ENCODE measurements at regions not wholly inside any gene's neighbourhood (a gene's known extent, or its start where the extent isn't known, plus 50 kb on each side); places are given as distances from the start of the nearest gene placed in this dataset.
"Not testable (repeated sequence)": the region's sequence is repeated elsewhere in the genome, so short reads cannot be mapped to it uniquely, and the experiment has no call there.

DNA sequence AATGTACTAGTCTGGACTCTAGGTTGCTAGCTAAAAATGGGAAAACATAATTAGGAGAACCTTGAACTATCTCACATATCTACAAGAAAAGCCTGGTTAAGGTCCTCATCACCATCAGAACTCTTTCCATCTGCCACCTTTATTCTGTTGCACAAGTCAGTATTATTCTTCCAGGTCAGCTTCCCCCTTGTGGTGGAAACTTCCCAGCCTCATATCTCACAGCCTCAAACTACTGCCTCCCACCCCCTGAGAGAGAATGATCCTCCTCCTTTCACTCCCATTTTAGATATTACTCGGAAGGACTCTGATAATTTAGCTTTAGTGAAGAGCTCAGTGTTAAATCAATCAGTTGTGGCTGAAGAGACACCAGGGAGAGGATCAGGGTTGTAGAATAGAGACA, 197.3 kb downstream of the ZNF92 start:
- TF ChIP-seq, protein P1, sequence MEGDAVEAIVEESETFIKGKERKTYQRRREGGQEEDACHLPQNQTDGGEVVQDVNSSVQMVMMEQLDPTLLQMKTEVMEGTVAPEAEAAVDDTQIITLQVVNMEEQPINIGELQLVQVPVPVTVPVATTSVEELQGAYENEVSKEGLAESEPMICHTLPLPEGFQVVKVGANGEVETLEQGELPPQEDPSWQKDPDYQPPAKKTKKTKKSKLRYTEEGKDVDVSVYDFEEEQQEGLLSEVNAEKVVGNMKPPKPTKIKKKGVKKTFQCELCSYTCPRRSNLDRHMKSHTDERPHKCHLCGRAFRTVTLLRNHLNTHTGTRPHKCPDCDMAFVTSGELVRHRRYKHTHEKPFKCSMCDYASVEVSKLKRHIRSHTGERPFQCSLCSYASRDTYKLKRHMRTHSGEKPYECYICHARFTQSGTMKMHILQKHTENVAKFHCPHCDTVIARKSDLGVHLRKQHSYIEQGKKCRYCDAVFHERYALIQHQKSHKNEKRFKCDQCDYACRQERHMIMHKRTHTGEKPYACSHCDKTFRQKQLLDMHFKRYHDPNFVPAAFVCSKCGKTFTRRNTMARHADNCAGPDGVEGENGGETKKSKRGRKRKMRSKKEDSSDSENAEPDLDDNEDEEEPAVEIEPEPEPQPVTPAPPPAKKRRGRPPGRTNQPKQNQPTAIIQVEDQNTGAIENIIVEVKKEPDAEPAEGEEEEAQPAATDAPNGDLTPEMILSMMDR (conservative IDR thresholded peaks at IDR 0.05), result not testable (repeated sequence)
- not testable (repeated sequence) for TF ChIP-seq EZH2 (IDR thresholded peaks at IDR 0.05; ENCODE audit: low read depth)

All from PC-9 (cell line).